GM20000 (cell line): ENCODE measurements at regions not wholly inside any gene's neighbourhood (a gene's known extent, or its start where the extent isn't known, plus 50 kb on each side); places are given as distances from the start of the nearest gene placed in this dataset.

Experiments
- DNase-seq: peaks from one replicate; pipeline ENCODE4 v3.0.0; 2012; ENCODE audit warnings: low spot score
- CTCF ChIP-seq: IDR thresholded peaks from 2 replicates; pipeline ENCODE4 v1.5.1; 2012; ENCODE audit warnings: mild to moderate bottlenecking, control low read depth; ENCODE audit errors: extremely low read depth, missing control alignments

GRCh38 chr2:176826984-176827668 is 385.5 kb upstream of the HNRNPA3 start:
- DNase-seq, result no peak
- TF ChIP-seq CTCF, result no peak

- DNase-seq, result peak; percentile 14
- no peak for TF ChIP-seq CTCF
Measured at GRCh38 chr2:176830362-176830761, 382.2 kb upstream of the HNRNPA3 start.

- DNase-seq, result no peak
- TF ChIP-seq CTCF, result no peak
Measured at GRCh38 chr2:176832086-176832485, 380.5 kb upstream of the HNRNPA3 start.

- TF ChIP-seq CTCF, result no peak
- DNase-seq, result no peak
Measured at GRCh38 chr2:176833671-176834070, 378.9 kb upstream of the HNRNPA3 start.

- no peak for DNase-seq
- no peak for TF ChIP-seq CTCF
Measured at GRCh38 chr2:176834226-176834625, 378.4 kb upstream of the HNRNPA3 start.

GRCh38 chr2:176843208-176843607 is 369.4 kb upstream of the HNRNPA3 start:
- no peak for TF ChIP-seq CTCF
- DNase-seq, result no peak

- no peak for DNase-seq
- no peak for TF ChIP-seq CTCF
Measured at GRCh38 chr2:176844461-176844860, 368.1 kb upstream of the HNRNPA3 start.
